Stimulated activated naive CD8-positive, alpha-beta T cell treated with anti-CD3 and anti-CD28 coated beads, Interleukin-15, Interleukin-2, amounts not matched to agents 100 ng/mL and 50 ng/mL, for 24 hours (primary cell): ENCODE measurements at regions not wholly inside any gene's neighbourhood (a gene's known extent, or its start where the extent isn't known, plus 50 kb on each side); places are given as distances from the start of the nearest gene placed in this dataset.
"Not testable (repeated sequence)": the region's sequence is repeated elsewhere in the genome, so short reads cannot be mapped to it uniquely, and the experiment has no call there.

ENCODE experiments used
- H3K27ac Mint-ChIP-seq: one replicate; pipeline ENCODE4 v1.8.0; 2021; ENCODE audit warnings: mild to moderate bottlenecking, mixed read lengths
- H3K27me3 Mint-ChIP-seq: one replicate; pipeline ENCODE4 v1.8.0; 2021; ENCODE audit warnings: mixed read lengths
- H3K36me3 Mint-ChIP-seq: one replicate; pipeline ENCODE4 v1.8.0; 2021; ENCODE audit warnings: low read depth, mixed read lengths
- H3K4me1 Mint-ChIP-seq: one replicate; pipeline ENCODE4 v1.8.0; 2021; ENCODE audit warnings: low read depth, mixed read lengths
- H3K4me3 Mint-ChIP-seq: one replicate; pipeline ENCODE4 v1.8.0; 2021; ENCODE audit warnings: mild to moderate bottlenecking, mixed read lengths
- H3K9me3 Mint-ChIP-seq: one replicate; pipeline ENCODE4 v1.8.0; 2021; ENCODE audit warnings: mixed read lengths

DNA sequence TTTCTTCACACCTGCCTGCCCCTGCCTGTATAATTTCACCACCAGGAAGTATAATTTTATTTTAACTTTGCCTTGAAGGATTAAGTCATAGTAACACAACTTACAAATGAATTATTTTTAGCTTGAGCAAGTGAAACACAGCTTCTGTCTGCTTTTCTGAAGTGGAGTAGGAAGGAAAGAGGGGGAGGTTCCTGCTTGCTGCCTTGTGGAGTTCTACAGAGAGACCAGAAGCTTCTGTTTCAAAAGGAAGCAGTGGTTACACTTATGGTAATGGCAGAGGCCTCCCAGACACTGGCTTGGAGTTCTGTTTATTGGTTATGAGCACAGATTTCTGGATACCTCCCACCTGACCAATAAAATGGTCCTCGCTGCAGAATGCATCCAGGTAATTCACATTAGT is 159.6 kb downstream of the TMEM200A start:
- Mint-ChIP-seq H3K4me3 (no peak overlapping the region), H3K27me3 (no peaks in the 10 kb centered on the region), H3K36me3 (no peaks in the 10 kb centered on the region)

DNA sequence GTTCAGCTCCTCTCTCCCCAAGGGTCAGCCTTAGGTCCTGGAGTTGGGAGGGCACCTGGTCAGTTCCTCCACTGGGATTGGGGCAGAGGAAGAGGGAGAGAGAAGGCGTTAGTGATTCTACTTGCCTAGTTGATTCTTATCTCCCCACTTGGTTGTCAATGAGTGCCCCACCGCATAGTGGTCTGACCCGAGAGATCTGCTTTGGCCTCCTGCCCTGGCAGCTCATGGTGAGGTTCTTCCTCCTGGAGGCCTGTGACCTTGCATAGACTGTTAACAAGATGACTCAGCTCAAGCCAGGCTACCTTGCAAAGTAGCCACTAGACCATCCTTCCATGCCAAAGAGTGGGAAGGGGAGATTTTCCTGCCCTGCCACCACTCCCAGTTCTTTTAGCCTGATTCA is 160.6 kb downstream of the TMEM200A start:
- peaks cover 4% of the 10 kb centered on the region for H3K36me3 Mint-ChIP-seq
- H3K27me3 Mint-ChIP-seq, result no peaks in the 10 kb centered on the region
- H3K27ac Mint-ChIP-seq, result no peak overlapping the region
- no peak overlapping the region for H3K4me3 Mint-ChIP-seq
- peaks cover 28% of the 10 kb centered on the region for H3K4me1 Mint-ChIP-seq
- peaks cover 11% of the 10 kb centered on the region for H3K9me3 Mint-ChIP-seq

More for the DNA sequence above, 159.6 kb downstream of the TMEM200A start:
- Mint-ChIP-seq H3K4me1 (peaks cover 28% of the 10 kb centered on the region), H3K9me3 (peaks cover 10% of the 10 kb centered on the region), H3K27ac (peak overlapping the region; percentile 34)

GRCh38 chr6:130527173-130527572 is 161.4 kb downstream of the TMEM200A start:
- no peak overlapping the region for H3K4me3 Mint-ChIP-seq
- H3K9me3 Mint-ChIP-seq, result peaks cover 13% of the 10 kb centered on the region
- peaks cover 28% of the 10 kb centered on the region for H3K4me1 Mint-ChIP-seq
- no peak overlapping the region for H3K27ac Mint-ChIP-seq
- peaks cover 4% of the 10 kb centered on the region for H3K36me3 Mint-ChIP-seq
- H3K27me3 Mint-ChIP-seq, result no peaks in the 10 kb centered on the region

- peaks cover 15% of the 10 kb centered on the region for H3K9me3 Mint-ChIP-seq
- peaks cover 4% of the 10 kb centered on the region for H3K36me3 Mint-ChIP-seq
- peaks cover 21% of the 10 kb centered on the region for H3K4me1 Mint-ChIP-seq
- H3K4me3 Mint-ChIP-seq, result no peak overlapping the region
- no peak overlapping the region for H3K27ac Mint-ChIP-seq
- H3K27me3 Mint-ChIP-seq, result no peaks in the 10 kb centered on the region
These were observed 163.8 kb downstream of the TMEM200A start for GRCh38 chr6:130529569-130530149.

DNA sequence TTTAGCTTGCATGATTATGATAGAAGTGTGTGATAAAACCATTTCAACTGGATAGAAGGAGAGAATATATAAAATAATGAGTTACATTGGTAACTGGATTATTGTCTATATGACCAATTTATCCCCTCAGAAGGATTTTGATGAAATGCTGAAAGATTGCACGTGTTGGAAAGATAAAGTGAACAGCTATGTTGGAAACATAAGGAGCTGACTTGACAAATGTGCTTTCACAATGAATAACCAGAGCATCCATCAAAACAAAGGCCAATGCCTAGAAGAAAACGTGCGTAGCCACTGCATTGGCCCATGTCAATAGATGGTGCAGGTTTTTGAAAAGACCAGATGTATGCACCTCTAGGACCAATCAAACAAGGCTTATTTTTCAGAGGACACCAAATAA is 168.8 kb downstream of the TMEM200A start:
- no peak overlapping the region for H3K4me3 Mint-ChIP-seq
- H3K36me3 Mint-ChIP-seq, result peaks cover 20% of the 10 kb centered on the region
- H3K9me3 Mint-ChIP-seq, result peaks cover 33% of the 10 kb centered on the region
- H3K27me3 Mint-ChIP-seq, result no peaks in the 10 kb centered on the region
- H3K27ac Mint-ChIP-seq, result no peak overlapping the region
- H3K4me1 Mint-ChIP-seq, result peaks cover 10% of the 10 kb centered on the region

DNA sequence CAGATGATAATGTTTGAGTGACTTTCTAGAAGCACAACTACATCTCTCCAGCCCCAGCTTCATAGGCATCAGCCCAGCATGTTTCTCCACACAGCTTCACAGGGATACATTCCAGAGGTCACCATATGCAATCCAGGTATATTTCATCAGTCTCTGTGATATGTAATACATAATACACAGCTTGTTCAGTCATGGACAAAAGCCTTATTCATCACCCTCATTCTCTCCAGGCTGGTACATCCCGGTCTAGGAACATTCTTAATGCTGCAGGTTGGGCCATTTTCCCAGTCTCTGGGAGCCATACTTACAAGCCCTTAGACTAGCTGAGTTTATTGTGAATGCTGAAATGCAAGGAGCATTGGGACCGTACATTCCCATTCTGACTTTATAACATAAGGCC is 169.4 kb downstream of the TMEM200A start:
- H3K4me1 Mint-ChIP-seq, result peaks cover 10% of the 10 kb centered on the region
- peaks cover 38% of the 10 kb centered on the region for H3K9me3 Mint-ChIP-seq
- H3K36me3 Mint-ChIP-seq, result peaks cover 24% of the 10 kb centered on the region
- H3K27ac Mint-ChIP-seq, result no peak overlapping the region
- no peaks in the 10 kb centered on the region for H3K27me3 Mint-ChIP-seq
- no peak overlapping the region for H3K4me3 Mint-ChIP-seq

DNA sequence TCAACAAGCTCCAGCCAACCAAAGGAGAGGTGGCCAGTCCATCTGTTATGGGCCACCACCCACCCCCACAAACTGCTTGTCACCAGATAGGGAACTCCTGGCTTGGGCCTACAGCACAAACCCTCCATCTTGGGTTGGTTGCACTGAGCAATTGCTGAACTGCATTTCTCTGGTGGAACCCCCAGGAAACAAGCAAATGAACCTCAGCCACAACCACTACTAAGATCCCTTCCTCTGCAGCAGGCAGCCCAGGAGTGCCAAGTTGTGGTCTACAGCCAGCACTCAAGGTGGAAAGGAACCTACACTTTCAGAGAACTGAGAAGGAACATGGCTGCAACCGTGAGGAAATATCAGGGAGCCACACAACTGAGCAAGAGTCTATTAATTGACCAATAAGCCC is 171.6 kb downstream of the TMEM200A start:
- Mint-ChIP-seq H3K4me1 (peaks cover 10% of the 10 kb centered on the region), H3K27ac (no peak overlapping the region), H3K4me3 (no peak overlapping the region), H3K9me3 (peaks cover 34% of the 10 kb centered on the region), H3K27me3 (no peaks in the 10 kb centered on the region), H3K36me3 (peaks cover 23% of the 10 kb centered on the region)

DNA sequence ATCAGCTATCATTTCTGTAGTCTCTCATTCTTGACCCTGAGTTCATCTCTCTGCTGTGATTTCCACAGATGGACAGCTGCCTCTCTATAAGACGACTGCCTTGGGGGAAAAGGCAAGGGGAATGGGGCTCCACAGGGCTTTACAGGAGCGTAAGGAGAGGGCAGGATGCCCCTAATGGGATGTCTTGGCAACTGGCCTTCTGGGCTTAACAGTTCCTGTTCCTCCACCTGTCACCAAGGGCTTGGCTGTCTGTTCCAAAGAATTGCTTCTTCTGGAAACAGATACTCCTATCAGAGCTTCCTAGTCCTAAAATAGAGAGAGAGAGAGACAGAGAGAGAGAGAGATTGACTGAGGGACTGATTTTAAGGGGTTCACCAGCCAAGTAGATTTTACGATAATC is 181.9 kb downstream of the TMEM200A start:
- Mint-ChIP-seq H3K27me3 (no peaks in the 10 kb centered on the region), H3K36me3 (no peaks in the 10 kb centered on the region), H3K9me3 (peaks cover 5% of the 10 kb centered on the region), H3K4me3 (no peak overlapping the region), H3K27ac (no peak overlapping the region), H3K4me1 (no peaks in the 10 kb centered on the region)

DNA sequence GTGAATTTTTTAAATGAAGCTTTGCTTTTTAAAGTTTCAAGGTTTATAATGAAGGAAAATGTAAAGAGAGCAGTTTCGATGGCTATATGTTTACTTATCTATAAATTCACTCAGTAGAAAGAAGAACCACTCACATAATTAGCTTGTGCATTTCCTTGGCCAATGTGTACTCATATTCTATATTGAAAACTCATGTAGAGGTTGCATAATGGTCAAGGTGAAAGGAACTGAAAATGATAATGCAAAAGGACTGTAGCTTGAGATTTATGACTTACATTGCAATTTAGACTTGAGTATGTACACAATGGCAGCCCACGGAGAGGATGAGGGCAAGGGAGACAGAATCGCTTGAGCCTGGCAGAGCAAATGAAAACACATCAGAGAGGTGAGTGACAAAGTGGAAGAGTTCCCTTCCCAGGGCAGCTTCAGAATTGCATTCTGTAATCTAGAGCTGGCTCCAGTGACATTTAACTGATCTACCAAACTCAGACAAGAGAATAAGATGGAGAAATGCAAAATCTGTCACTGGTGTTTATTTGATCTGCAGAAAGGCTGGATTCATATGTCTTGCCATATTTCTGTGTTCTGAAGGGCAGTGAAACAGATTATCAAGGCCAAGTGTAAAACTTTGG is 191.8 kb downstream of the TMEM200A start:
- H3K4me3 Mint-ChIP-seq, result no peak overlapping the region
- H3K9me3 Mint-ChIP-seq, result peaks cover 6% of the 10 kb centered on the region
- H3K4me1 Mint-ChIP-seq, result peaks cover 27% of the 10 kb centered on the region
- peak overlapping the region; percentile 12 for H3K27ac Mint-ChIP-seq
- H3K36me3 Mint-ChIP-seq, result no peaks in the 10 kb centered on the region
- no peaks in the 10 kb centered on the region for H3K27me3 Mint-ChIP-seq

DNA sequence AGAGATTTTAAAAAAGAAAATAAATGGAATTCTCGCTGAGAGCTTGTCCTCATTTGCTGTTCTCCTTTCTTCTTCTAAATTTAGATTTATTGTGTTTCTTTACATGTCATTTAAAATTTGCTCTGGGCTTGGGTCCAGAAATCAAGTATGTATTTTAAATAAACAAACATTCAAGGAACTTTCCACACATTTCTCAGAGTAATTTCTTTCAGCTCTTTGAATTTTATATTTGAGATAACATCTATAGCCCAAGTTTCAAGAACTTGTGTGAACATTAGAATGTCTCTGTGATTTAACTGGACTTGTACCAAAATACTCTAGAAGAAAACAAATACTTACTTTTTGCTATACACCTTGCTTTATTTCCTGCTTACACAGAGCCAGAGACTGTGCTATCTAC is 192.3 kb downstream of the TMEM200A start:
- Mint-ChIP-seq H3K36me3 (no peaks in the 10 kb centered on the region), H3K4me1 (peaks cover 27% of the 10 kb centered on the region), H3K27ac (no peak overlapping the region), H3K27me3 (no peaks in the 10 kb centered on the region), H3K4me3 (no peak overlapping the region), H3K9me3 (peaks cover 8% of the 10 kb centered on the region)

GRCh38 chr6:130559166-130559565 is 193.3 kb downstream of the TMEM200A start:
- H3K36me3 Mint-ChIP-seq, result no peaks in the 10 kb centered on the region
- H3K4me3 Mint-ChIP-seq, result no peak overlapping the region
- peaks cover 13% of the 10 kb centered on the region for H3K9me3 Mint-ChIP-seq
- no peak overlapping the region for H3K27ac Mint-ChIP-seq
- no peaks in the 10 kb centered on the region for H3K27me3 Mint-ChIP-seq
- H3K4me1 Mint-ChIP-seq, result peaks cover 35% of the 10 kb centered on the region

- H3K4me1 Mint-ChIP-seq, result peaks cover 41% of the 10 kb centered on the region
- peaks cover 13% of the 10 kb centered on the region for H3K9me3 Mint-ChIP-seq
- no peak overlapping the region for H3K27ac Mint-ChIP-seq
These were observed 194.4 kb downstream of the TMEM200A start for GRCh38 chr6:130560231-130560630.

GRCh38 chr6:130561159-130561558 is 195.3 kb downstream of the TMEM200A start:
- not testable (repeated sequence) for H3K27me3 Mint-ChIP-seq, H3K36me3 Mint-ChIP-seq, H3K4me3 Mint-ChIP-seq
- Mint-ChIP-seq H3K4me1 (peaks cover 42% of the 10 kb centered on the region), H3K9me3 (peaks cover 13% of the 10 kb centered on the region), H3K27ac (peak overlapping the region; percentile 62)

More at GRCh38 chr6:130560231-130560630, 194.4 kb downstream of the TMEM200A start:
- no peak overlapping the region for H3K4me3 Mint-ChIP-seq
- H3K36me3 Mint-ChIP-seq, result no peaks in the 10 kb centered on the region
- H3K27me3 Mint-ChIP-seq, result no peaks in the 10 kb centered on the region

GRCh38 chr6:130565696-130566095 is 199.9 kb downstream of the TMEM200A start:
- H3K9me3 Mint-ChIP-seq, result peaks cover 13% of the 10 kb centered on the region
- no peak overlapping the region for H3K27ac Mint-ChIP-seq
- no peak overlapping the region for H3K4me3 Mint-ChIP-seq
- H3K27me3 Mint-ChIP-seq, result no peaks in the 10 kb centered on the region
- peaks cover 29% of the 10 kb centered on the region for H3K4me1 Mint-ChIP-seq
- H3K36me3 Mint-ChIP-seq, result no peaks in the 10 kb centered on the region

GRCh38 chr6:130574146-130574545 is 208.3 kb downstream of the TMEM200A start:
- no peak overlapping the region for H3K4me3 Mint-ChIP-seq
- no peaks in the 10 kb centered on the region for H3K27me3 Mint-ChIP-seq
- H3K36me3 Mint-ChIP-seq, result no peaks in the 10 kb centered on the region
- no peaks in the 10 kb centered on the region for H3K9me3 Mint-ChIP-seq
- H3K27ac Mint-ChIP-seq, result no peak overlapping the region
- peaks cover 39% of the 10 kb centered on the region for H3K4me1 Mint-ChIP-seq

GRCh38 chr6:130575557-130575956 is 209.7 kb downstream of the TMEM200A start:
- Mint-ChIP-seq H3K4me1 (peaks cover 39% of the 10 kb centered on the region), H3K36me3 (no peaks in the 10 kb centered on the region), H3K9me3 (no peaks in the 10 kb centered on the region), H3K27ac (peak overlapping the region; percentile 47), H3K27me3 (no peaks in the 10 kb centered on the region), H3K4me3 (peak overlapping the region; percentile 42)
